Caco-2 (cell line): ENCODE measurements at regions not wholly inside any gene's neighbourhood (a gene's known extent, or its start where the extent isn't known, plus 50 kb on each side); places are given as distances from the start of the nearest gene placed in this dataset.

Experiments
- BruUV-seq: library from RNA; stranded (reverse); fragments of 400-500 nt; replicated peaks from 2 replicates; lab custom pipeline; 2021; lab: Mats Ljungman, UMichigan
- CTCF ChIA-PET: fragments of 300-600 bp; sonication (Branson Sonifier 250); formaldehyde crosslinking; loops from one replicate; lab custom pipeline; 2022; ENCODE audit warnings: antibody characterized with exemption; lab: Charles Lee
- POLR2A ChIA-PET: fragments of 300-600 bp; sonication (Branson Sonifier 250); formaldehyde crosslinking; loops from one replicate; lab custom pipeline; 2022; ENCODE audit warnings: antibody characterized with exemption; lab: Charles Lee
- DNase-seq, 2 experiments: peaks; one replicate each; pipeline versions ENCODE4 v3.0.0 to v3.0.0-alpha.2; 2020 to 2022
- H3K27me3 ChIP-seq: replicated peaks from 2 replicates; pipeline ENCODE4 v1.6.0; 2011; ENCODE audit warnings: low read length; ENCODE audit not compliant: control insufficient read depth, insufficient read depth
- H3K36me3 ChIP-seq: 2 replicates; pipeline ENCODE4 v1.5.1; 2011; ENCODE audit warnings: low read length; ENCODE audit not compliant: control insufficient read depth, insufficient read depth
- H3K4me1 ChIP-seq: fragments of 250-450 bp; sonication (Bioruptor Pico); 2 replicates; pipeline ENCODE4 v1.5.1; 2020; ENCODE audit warnings: mild to moderate bottlenecking
- H3K4me3 ChIP-seq: 2 replicates; pipeline ENCODE4 v1.5.1; 2011; ENCODE audit warnings: low read depth, mild to moderate bottlenecking, control low read depth, low read length
- H3K9me3 ChIP-seq: fragments of 250-450 bp; sonication (Bioruptor Pico); 2 replicates; pipeline ENCODE4 v1.5.1; 2020; ENCODE audit warnings: mild to moderate bottlenecking, moderate library complexity
- H3K27ac Mint-ChIP-seq: one replicate; pipeline ENCODE4 v1.8.0; 2022; ENCODE audit warnings: mixed read lengths; ENCODE audit not compliant: unreplicated experiment
- H3K27me3 Mint-ChIP-seq: one replicate; pipeline ENCODE4 v1.8.0; 2022; ENCODE audit warnings: mixed read lengths; ENCODE audit not compliant: insufficient read depth, unreplicated experiment
- H3K36me3 Mint-ChIP-seq: one replicate; pipeline ENCODE4 v1.8.0; 2022; ENCODE audit warnings: mild to moderate bottlenecking, mixed read lengths; ENCODE audit not compliant: insufficient read depth, unreplicated experiment
- H3K4me1 Mint-ChIP-seq: one replicate; pipeline ENCODE4 v1.8.0; 2022; ENCODE audit warnings: low read depth, mixed read lengths; ENCODE audit not compliant: unreplicated experiment
- H3K4me3 Mint-ChIP-seq: one replicate; pipeline ENCODE4 v1.8.0; 2022; ENCODE audit warnings: mild to moderate bottlenecking, moderate library complexity, mixed read lengths; ENCODE audit not compliant: unreplicated experiment
- H3K9me3 Mint-ChIP-seq: one replicate; pipeline ENCODE4 v1.8.0; 2022; ENCODE audit warnings: mixed read lengths; ENCODE audit not compliant: unreplicated experiment
- CTCF ChIP-seq, 2 experiments: fragments of 200-600 bp in 1 of 2; IDR thresholded peaks; 1 replicate in 1 of 2; 2 replicates in 1 of 2; pipeline versions ENCODE4 v1.5.1 to v1.8.0; 2011 to 2022; ENCODE audit warnings: antibody characterized with exemption in 1 of 2, control low read depth in 1 of 2, inconsistent platforms in 1 of 2, low read depth in 1 of 2, low read length in 1 of 2, mild to moderate bottlenecking in 1 of 2, moderate library complexity in 1 of 2; ENCODE audit not compliant: insufficient read depth in 1 of 2, severe bottlenecking in 1 of 2, unreplicated experiment in 1 of 2
- intact Hi-C: fragments of 100-400 bp; cut with micrococcal nuclease; formaldehyde crosslinking; loops from one replicate; pipeline ENCODE4 v1.10.0; 2022; ENCODE audit not compliant: unreplicated experiment

- Mint-ChIP-seq H3K27ac (no peak overlapping the region), H3K4me3 (no peak overlapping the region), H3K27me3 (no peaks in the 10 kb centered on the region), H3K36me3 (no peaks in the 10 kb centered on the region), H3K4me1 (no peaks in the 10 kb centered on the region), H3K9me3 (no peaks in the 10 kb centered on the region)
- no peak for DNase-seq
- TF ChIP-seq CTCF (IDR thresholded peaks at IDR 0.05; ENCODE audit: insufficient read depth in 1 of 2, low read depth in 1 of 2, low read length in 1 of 2, severe bottlenecking in 1 of 2, unreplicated experiment in 1 of 2) = no peak
- no peaks in the 10 kb centered on the region for H3K27me3 ChIP-seq
- CTCF ChIA-PET = no interaction called here
- no peaks in the 10 kb centered on the region for H3K36me3 ChIP-seq
- intact Hi-C loops = no loop called here
- POLR2A ChIA-PET = no interaction called here
- no peaks in the 10 kb centered on the region for H3K9me3 ChIP-seq
- no TSS peak for BruUV-seq
- no peaks in the 10 kb centered on the region for H3K4me1 ChIP-seq
- no peak overlapping the region for H3K4me3 ChIP-seq
Observed at GRCh38 chr1:190792873-190793272, 315.2 kb upstream of the BRINP3 start.

GRCh38 chr1:190807629-190808028 is 330.0 kb upstream of the BRINP3 start:
- Histone ChIP-seq H3K9me3 (no peaks in the 10 kb centered on the region), H3K4me1 (no peaks in the 10 kb centered on the region), H3K4me3 (no peak overlapping the region), H3K27me3 (no peaks in the 10 kb centered on the region), H3K36me3 (no peaks in the 10 kb centered on the region)
- no peaks in the 10 kb centered on the region for H3K4me1 Mint-ChIP-seq
- no peaks in the 10 kb centered on the region for H3K9me3 Mint-ChIP-seq
- H3K4me3 Mint-ChIP-seq = no peak overlapping the region
- no peak for DNase-seq
- ChIA-PET POLR2A (no interaction called here), CTCF (no interaction called here)
- H3K27ac Mint-ChIP-seq = no peak overlapping the region
- no peaks in the 10 kb centered on the region for H3K36me3 Mint-ChIP-seq
- no peak for TF ChIP-seq CTCF (IDR thresholded peaks at IDR 0.05; ENCODE audit: insufficient read depth in 1 of 2, low read depth in 1 of 2, low read length in 1 of 2, severe bottlenecking in 1 of 2, unreplicated experiment in 1 of 2)
- intact Hi-C loops = no loop called here
- BruUV-seq = no TSS peak
- no peaks in the 10 kb centered on the region for H3K27me3 Mint-ChIP-seq

- BruUV-seq = no TSS peak
- CTCF ChIA-PET = no interaction called here
- Mint-ChIP-seq H3K27ac (no peak overlapping the region), H3K27me3 (no peaks in the 10 kb centered on the region), H3K4me1 (no peaks in the 10 kb centered on the region), H3K4me3 (no peak overlapping the region), H3K9me3 (no peaks in the 10 kb centered on the region), H3K36me3 (no peaks in the 10 kb centered on the region)
- Histone ChIP-seq H3K36me3 (no peaks in the 10 kb centered on the region), H3K9me3 (no peaks in the 10 kb centered on the region), H3K27me3 (no peaks in the 10 kb centered on the region), H3K4me3 (no peak overlapping the region), H3K4me1 (no peaks in the 10 kb centered on the region)
- POLR2A ChIA-PET = no interaction called here
- no peak for DNase-seq
- no peak for TF ChIP-seq CTCF (IDR thresholded peaks at IDR 0.05; ENCODE audit: insufficient read depth in 1 of 2, low read depth in 1 of 2, low read length in 1 of 2, severe bottlenecking in 1 of 2, unreplicated experiment in 1 of 2)
- intact Hi-C loops = no loop called here
Observed at GRCh38 chr1:190808035-190808434, 330.4 kb upstream of the BRINP3 start.
